T follicular helper cell (primary cell): ENCODE measurements at regions not wholly inside any gene's neighbourhood (a gene's known extent, or its start where the extent isn't known, plus 50 kb on each side); places are given as distances from the start of the nearest gene placed in this dataset.

Source experiments
- DNase-seq: peaks from one replicate; pipeline ENCODE4 v3.0.0-alpha.2; 2020; ENCODE audit warnings: low read depth

GRCh38 chr13:57784633-57785032 lies 153.1 kb downstream of the PCDH17 start:
- DNase-seq: no peak

DNA sequence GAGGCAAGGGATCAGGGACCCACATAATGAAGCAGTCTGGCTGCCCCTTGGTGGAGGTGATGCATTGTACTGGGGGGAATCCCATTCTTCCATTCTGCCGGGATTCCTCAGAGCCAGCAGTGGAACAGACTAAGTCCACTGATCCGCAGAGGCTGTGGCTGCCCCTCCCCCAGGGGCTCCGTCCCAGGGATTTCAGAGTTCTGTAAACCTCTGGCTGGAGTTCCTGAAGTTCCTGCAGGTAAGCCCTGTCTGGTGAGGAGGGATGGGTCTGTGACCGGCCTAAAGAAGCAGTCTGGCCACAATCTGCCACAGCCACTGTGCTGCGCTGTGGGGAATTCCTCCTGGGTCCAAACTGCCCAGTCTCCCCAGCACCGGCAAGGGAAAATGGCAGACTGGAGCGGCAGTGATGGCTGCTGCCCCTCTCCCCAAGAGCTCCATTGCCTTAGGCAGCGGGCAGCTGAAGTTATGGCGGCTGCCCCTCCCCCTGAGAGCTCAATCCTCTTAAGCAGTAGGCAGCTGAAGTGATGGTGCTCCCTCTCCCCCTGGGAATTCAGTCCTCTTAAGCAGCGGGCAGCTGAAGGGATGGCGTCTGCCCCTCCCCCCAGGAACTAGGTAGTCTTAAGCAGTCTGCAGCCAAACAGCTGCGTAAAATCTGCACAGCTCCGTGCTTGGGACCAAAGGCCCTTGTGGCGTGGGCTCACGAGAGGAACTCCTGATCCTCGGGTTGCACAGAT lies 155.7 kb downstream of the PCDH17 start:
- DNase-seq: no peak

GRCh38 chr13:57799624-57800023 lies 168.1 kb downstream of the PCDH17 start:
- no peak for DNase-seq

DNA sequence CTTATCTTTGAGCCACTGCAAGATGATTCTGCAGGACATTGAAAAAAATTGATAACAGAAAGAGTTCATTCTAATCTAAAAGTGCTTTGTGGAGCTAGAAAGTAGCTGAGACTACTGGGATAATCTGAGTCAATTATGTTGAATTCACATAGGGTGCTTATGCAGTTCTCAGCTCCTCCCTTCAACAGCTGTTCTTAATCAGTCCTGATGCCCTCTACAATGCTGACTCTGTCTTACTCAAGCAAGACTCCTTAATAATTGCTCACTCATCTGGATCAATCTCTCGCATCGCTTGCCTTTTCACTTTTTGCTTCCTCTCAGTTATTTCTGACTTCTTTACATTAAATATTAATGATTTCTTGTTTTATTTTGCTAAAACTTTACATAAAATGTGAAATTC lies 182.1 kb downstream of the PCDH17 start:
- no peak for DNase-seq

DNA sequence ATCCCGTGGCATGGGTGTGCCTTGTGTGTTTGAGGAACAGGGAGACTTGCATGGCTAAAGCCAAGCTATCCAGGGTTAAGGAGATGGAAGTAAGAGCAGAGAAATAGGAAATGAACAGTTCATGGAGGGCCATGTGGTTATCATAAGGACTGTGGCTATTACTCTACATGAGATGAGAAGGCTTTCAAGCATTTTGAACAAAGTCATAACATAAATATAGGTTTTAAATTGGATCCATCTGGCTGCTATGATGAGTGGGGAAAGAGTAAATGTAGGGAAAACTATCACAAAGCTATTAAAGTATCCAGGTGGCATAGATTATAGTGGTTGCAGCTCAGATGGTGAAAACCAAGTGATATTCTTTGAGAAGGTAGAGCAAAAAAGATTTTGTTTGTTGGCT lies 184.1 kb downstream of the PCDH17 start:
- DNase-seq: no peak

DNA sequence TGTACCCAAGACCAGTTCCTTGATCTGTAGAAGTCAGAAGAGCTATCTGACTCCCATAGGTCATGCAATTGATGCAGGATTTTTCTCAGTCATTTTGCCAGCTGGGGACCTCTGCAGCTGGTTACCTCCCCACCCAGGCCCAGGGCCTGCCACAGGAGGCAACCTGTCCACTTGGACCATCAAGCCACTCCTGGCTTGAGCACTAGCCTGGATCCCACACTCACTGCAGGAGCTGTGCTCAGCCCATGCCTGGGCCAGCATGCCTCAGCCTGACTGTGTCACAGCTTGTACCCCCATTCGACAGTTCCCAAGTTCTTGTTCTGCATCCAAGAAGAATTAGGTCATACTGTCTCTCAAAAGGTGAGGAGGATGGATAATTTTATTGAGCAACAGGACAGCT lies 189.4 kb downstream of the PCDH17 start:
- no peak for DNase-seq

DNA sequence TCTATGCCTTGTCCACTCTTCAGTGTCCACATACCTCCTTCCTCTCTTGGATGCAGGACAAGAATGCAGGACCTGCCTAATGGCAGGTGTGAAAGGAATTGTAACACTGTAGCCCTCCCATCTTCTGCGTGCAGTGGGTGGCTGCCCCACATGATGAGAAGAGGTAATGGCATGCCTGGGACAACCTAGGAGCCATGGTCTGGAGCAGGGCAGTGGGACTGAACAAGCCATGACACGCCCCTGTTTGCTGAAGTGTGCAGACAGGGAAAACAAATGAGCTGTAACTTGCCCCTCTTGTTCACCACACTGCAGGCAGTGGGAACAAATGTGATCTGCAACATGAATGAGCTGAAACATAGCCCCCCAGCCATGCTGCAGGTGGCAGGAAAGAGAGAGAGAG lies 192.2 kb downstream of the PCDH17 start:
- DNase-seq: no peak

GRCh38 chr13:57824121-57824520 lies 192.6 kb downstream of the PCDH17 start:
- DNase-seq: no peak

DNA sequence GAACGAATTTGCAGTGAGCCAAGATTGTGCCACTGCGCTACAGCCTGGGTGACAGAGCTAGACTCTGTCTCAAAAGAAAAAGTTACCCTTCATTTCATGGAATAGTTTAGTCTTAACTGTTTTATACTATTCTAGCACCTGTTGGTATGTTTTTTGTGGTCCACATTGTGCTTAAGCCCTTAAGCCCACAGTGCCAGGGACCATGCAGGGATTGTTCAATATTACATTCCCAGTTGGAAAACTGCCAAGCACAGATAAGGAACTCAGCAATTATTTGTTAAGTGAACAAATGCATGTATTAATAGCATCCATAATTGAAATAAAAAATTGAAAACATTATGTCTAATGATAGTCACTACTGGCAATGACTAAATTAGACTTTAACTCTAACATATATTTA lies 193.5 kb downstream of the PCDH17 start:
- DNase-seq: no peak

GRCh38 chr13:57829496-57829895 lies 198.0 kb downstream of the PCDH17 start:
- no peak for DNase-seq

DNA sequence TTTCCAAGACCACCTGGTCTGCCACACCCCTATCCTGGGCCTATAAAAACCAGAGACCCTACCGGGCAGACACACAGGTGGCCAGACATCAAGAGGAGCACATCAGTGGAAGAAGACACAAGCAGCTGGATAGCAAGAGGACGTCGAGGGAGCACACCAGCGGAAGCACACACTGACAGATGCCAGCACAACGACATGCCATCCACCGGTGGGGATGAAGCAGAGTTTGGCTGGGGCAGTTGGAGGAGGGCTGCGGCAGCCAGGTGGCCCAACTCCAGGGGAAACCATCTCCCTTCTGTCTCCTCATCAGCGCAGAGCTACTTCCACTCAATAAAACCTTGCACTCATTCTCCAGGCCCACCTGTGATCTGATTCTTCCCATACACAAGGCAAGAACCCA lies 200.6 kb downstream of the PCDH17 start:
- DNase-seq: no peak

- DNase-seq: no peak
These were observed 206.3 kb downstream of the PCDH17 start for GRCh38 chr13:57837801-57838200.

DNA sequence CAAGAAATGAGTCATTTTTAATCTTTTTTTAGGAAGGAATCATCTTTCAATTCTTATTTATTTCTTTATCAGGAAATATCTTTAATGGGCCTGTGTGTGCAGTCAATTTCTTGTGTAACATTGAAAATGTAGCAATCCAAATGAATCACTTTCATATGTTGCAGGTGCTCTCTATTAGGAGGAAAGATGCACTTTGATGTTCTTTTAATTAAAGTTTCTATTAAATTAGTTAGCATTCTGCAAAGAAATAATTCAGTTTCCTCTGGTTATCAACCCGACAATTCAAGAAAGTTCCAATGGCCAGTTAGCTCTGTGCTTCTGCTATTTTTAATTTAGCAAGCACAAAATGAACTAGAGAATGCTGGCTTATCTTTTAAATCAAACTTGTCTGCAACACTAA lies 212.0 kb downstream of the PCDH17 start:
- no peak for DNase-seq

- DNase-seq: no peak
These were observed 215.1 kb downstream of the PCDH17 start for GRCh38 chr13:57846600-57847173.

- DNase-seq: no peak
These were observed 226.4 kb downstream of the PCDH17 start for GRCh38 chr13:57857945-57858344.

DNA sequence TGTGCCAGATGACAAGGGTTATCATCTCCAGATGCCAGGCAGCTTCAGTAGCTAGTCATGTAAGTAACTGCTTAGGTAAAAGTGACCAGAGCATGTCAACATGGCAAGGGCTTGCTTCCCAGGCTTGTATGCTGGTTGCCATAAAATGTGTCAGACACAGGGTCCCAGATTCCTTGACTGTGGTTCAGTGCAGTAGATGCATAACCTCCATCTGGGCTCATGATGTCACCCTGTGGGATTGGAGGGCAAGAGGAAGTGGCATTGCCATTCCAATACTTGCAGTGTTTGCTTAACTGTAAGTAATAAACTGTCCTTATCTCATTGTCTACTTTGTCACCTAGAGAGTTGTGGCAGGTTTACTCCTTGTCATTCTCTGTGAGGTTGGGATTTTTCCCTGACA lies 226.8 kb downstream of the PCDH17 start:
- DNase-seq: no peak

DNA sequence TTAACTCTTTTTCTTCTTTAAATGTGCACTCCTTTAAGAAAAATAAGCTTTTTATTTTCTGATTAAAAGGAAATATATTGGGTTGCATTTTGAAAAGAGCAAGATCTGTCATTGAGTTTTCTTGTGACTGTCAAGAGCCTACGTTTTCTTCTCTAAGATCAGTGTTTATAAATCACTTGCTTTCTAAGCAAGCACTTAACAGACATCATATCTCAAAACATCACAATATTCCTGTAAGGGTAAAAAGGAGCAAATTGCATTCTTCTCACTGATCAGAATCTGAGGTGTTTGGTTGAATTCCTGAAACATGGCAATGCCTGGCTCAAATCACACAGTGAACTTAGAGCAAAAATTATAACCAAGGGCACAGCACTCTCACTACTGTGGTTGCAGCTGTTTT lies 231.3 kb downstream of the PCDH17 start:
- no peak for DNase-seq

DNA sequence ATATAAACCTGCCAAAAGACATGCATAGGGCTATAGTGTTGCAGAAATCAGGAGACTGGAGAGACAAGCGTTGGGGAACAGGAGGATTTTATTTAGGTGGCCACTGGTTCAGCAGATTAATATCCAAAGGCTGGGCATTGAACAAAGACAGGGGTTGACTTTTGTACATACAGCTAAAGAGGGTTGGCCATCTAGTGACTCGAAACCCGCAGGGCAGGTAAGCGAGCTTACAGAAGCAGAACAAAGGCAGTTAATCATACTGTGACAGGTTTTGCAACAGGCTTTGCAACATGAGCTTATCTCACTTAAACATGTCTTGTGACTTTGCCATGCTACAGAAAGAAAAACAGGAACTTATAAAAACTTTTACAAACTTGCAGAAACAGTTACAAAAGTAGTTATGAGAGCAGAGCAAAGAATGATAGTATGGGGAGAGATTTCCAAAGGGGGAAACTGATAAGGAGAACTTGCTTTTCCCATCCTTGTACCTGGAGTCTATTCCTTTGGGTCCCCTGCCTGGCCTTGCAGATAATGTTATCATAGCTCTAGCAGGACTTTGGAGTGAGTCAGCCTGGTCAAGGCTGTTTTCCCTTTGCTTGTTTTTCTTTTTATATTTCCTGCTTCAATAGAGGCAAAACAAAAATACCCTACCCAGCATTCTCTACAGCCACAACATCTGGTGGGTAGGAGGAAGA lies 234.2 kb downstream of the PCDH17 start:
- no peak for DNase-seq

DNA sequence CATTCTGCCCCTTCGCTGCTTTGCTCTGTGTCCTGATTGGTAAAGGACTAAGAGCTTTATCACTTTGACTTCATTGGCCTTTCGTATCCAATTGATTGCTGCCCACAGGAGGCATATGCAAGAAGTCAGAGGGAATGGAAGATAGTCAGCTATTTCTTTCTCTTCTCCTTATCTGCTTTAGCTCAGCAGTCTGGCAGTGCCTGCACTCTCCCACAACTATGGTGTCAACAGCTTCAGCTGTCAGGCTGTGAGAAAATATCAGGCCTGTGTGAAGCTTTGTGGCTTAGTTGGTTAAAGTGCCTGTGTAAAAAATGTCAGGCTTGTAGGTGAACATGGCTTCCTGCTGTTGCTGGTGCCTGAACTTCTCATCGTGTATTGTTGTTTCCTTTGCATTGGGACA lies 243.0 kb downstream of the PCDH17 start:
- no peak for DNase-seq

- no peak for DNase-seq
These were observed 246.1 kb downstream of the PCDH17 start for GRCh38 chr13:57877601-57878000.

GRCh38 chr13:57878291-57878690 lies 246.7 kb downstream of the PCDH17 start:
- no peak for DNase-seq

DNA sequence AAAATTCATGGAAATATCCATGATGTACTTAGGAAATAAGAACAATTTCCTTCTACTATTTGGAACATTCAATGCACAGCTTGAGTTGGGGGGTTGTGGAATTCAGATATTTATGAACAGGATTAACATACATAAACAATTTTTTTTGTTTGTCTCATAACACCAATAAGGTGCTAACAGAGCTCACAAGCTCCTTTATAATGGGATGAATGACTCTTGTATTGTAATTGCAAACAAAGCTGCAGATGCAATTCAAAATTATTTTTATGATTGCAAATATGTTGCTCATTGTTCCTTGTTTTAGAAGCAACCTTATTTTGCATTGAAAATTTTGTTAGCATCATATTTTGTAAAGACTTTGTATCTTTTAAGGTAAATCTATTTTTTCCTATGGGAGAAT lies 265.7 kb downstream of the PCDH17 start:
- DNase-seq: no peak

- DNase-seq: no peak
These were observed 267.6 kb downstream of the PCDH17 start for GRCh38 chr13:57899096-57899495.
